MM.1S (cell line): ENCODE measurements at regions not wholly inside any gene's neighbourhood (a gene's known extent, or its start where the extent isn't known, plus 50 kb on each side); places are given as distances from the start of the nearest gene placed in this dataset.

Source experiments
- CTCF ChIP-seq: fragments of 300-600 bp; sonication (generic); IDR thresholded peaks from 2 replicates; pipeline ENCODE4 v1.5.1; 2016; ENCODE audit warnings: antibody characterized with exemption, low read length, mixed read lengths
- EZH2phosphoT487 ChIP-seq: fragments of 300-600 bp; sonication (generic); IDR thresholded peaks from 2 replicates; pipeline ENCODE4 v1.6.1; 2018; ENCODE audit warnings: antibody characterized with exemption, low read length

- TF ChIP-seq CTCF: no peak
- no peak for TF ChIP-seq EZH2phosphoT487
These were observed 72.5 kb upstream of the C11orf87 start for GRCh38 chr11:109349276-109350080.
